Globus pallidus (tissue), 1 donor: ENCODE measurements at regions not wholly inside any gene's neighbourhood (a gene's known extent, or its start where the extent isn't known, plus 50 kb on each side); places are given as distances from the start of the nearest gene placed in this dataset.
"Not testable (repeated sequence)": the region's sequence is repeated elsewhere in the genome, so short reads cannot be mapped to it uniquely, and the experiment has no call there.

Source experiments
- DNase-seq: peaks from one replicate; pipeline ENCODE4 v3.0.0-alpha.2; 2015; ENCODE audit warnings: low spot score

DNA sequence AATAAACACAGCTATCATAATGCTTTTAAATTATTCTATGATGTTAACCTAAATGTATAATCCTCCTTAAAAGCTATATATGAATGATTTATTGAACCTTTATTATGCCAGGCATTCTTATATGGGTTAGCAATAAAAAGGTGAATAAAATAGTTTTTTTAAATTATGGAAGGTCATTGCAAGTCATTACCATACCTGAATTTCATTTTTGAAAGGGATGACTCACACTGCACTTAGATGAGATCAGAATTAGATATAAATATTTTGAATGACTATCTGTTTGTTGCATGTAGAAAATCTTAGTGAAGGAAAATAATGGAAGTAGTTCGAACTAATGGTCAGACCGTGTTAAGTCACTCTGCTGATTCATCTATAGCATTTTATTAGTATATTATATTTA, 822.3 kb downstream of the LUZP2 start:
- no peak for DNase-seq

DNA sequence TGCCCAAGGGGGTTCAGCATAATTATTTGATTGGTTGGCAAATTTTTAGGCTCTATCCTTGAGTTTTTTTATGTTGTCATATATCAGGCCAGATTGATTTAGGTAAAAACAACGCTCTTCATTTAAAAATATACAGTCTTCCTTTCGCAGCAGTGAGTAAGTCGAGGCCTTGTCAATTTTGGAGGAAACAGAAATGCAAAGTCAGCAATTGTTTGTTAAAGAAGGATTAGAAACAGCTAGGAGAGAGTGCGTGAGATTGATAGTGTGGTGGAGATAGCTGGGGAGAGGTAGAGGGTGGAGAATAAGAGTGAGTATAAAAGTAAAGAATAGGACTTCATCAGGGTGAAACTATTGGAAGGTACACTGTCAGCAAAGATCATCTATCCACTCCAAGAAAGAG, 830.8 kb downstream of the LUZP2 start:
- no peak for DNase-seq

DNA sequence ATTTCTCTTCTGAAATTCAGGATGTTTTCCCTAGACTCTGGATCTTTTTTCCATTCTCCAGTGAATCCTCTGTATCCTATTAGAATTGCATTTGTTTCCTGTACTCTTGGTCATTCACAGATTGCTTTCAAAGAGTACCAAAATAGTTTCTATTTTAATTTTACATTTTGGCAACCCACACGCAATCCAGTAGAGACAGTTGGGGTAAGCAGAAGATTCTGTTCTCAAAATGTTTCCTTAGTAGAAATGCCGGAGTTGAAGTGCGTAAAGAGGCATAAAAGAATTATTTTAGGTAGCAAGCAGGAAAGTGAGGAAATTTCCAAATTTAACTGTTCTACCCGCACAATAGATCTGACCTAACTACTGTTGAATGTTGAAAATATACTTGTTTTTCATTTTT, 842.4 kb downstream of the LUZP2 start:
- DNase-seq, result no peak

DNA sequence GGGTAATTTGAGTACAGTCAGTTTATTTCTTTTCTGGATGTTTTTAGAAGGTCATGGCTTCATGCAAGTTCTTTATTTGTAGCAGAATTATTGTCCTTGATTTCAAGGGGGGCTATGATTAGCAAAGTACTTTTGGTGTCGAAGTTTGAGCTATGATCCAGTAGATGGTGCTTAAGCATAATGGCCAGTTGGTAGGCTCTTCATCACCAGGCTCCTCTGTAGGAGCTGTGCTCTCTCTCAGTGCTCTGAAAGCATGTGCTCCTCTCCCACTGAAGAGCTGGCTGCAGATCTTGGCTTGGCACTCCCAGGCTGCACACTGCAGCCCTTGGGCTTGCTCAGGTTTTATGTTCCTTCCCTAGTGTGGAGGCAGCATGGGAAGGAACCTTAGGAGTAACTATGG, 852.7 kb downstream of the LUZP2 start:
- DNase-seq, result no peak

DNA sequence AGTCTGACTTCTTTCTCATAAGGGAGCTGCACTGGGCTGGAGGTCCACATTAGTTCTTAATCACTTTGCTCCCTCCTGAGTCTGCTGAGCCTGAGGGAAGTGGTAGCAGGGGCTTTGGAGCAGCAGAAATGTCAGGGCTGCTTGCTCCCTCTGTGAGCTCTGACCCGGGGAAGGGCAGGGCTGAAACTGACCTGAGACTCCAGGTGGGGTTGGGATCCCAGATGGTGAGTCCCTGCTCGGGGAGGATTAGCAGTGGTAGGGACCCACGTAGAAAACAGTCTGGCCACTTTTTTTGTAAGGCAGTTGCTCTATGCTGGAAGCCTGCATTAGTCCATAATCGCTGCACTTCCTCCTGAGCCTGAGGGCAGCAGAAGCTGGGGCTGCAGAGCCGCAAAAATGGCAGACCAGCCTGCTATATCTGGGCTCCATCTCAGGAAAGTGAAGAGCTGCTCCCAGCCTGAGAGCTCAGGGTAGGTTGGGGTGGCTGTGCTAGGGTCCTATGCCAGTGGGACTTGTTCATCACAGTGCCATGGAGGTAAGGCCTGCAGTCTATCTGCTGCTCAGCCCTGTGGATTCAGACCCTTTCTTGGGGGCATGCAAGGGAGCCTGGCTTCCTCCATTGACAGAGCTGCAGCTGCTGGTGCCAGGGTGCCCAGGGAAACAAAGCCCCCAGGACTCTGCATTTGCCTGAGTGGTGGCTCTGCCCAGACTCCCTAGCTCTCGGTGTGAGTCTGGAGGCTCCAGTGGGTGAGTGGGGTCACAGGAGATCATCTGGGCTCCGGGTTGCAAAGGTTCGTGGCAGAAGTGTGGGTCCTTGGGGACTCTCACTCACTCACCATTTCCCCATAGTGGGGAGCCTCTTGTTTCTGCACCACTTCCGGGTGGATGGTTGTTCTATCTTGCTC, 854.3 kb downstream of the LUZP2 start:
- DNase-seq, result no peak

DNA sequence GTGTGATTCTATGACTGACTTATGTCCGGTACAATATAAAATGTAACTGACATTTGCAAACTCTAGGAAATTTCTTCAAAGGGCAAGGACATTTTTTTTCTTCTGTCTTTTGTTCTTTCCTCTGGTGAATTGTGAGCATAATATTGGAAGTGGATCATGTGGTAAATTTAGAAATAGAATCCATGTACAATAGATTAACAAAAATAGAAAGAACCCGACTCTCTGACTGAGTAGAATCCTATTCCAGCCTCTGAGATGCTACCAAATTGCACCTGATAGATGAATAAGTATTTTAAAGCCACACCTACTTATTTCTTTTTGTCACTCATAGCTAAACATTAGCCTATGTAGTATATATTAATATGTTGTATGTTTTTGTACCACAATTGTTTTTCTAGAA, 860.3 kb downstream of the LUZP2 start:
- no peak for DNase-seq

DNA sequence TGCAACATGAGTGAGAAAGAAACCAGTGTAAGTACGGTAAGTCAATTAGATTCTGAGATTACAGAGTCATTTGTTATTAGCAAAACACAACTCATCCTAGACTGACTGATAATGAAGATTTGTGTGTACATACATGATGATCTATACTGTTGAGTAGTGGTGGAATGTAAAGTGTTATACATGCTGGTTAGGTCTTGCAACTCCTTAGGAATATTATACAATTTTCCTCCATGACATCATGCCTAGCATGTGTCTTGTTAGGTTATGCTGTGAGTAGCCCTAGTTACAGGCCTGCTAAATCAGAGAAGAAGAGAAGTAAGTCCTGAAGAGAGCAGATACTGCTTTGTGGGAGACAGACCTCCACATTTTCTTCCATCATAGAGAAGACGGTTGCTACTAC, 880.6 kb downstream of the LUZP2 start:
- DNase-seq, result no peak

DNA sequence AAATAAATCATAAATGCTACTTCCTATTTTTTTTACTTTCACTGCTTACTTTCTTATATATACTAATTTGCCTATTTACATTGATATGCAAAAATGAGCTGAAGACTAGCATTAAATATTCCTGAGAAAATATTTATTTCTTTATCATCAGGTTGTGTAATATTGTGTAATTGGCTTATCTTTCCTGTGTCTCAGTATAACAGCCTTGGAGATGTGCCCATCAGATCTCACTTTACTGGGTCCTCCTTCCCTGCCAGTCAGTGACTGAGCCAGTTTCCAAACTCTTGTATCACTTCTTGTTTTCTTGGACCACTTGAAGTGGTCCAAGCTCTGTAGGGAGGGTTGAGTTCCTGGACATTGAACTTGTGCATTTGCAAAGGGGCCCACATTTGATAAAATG, 900.0 kb downstream of the LUZP2 start:
- no peak for DNase-seq

DNA sequence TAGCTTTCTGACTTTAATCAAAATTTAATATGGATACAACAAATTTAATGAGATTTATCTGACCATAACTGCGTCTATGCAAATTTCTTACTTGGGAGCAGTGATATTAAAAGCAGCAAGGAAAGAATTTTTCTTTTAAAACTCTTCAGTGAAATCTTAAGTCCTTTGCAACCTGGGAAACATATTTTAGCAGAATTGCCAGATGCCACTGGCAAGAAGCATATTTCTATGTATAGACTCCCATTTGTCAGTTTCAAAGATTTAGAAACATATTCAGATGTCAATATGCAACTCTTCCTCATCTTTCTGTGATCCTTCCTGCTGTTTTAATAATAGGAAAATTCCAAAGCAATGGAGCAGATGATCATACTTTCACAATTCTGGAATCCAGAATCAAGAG, 911.3 kb downstream of the LUZP2 start:
- DNase-seq, result no peak

DNA sequence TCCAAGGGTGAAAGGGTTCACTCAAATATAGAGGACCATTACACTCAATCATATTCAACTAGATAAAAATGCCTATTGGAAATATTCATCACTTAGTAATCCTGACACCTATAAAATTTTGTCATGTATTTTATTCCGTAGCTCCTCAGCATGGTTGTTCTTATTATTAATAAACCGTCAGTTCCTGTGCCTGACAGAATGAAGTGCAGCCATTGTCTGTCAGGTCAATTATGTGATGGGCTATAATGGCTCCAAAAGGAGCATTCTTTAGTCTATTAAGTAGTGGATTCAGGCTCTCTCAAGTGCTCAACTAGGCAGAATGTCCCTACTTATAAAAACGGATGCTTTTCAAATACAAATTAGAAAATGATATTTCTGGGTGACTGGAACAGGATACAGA, 916.1 kb upstream of the ANO3 start:
- no peak for DNase-seq

DNA sequence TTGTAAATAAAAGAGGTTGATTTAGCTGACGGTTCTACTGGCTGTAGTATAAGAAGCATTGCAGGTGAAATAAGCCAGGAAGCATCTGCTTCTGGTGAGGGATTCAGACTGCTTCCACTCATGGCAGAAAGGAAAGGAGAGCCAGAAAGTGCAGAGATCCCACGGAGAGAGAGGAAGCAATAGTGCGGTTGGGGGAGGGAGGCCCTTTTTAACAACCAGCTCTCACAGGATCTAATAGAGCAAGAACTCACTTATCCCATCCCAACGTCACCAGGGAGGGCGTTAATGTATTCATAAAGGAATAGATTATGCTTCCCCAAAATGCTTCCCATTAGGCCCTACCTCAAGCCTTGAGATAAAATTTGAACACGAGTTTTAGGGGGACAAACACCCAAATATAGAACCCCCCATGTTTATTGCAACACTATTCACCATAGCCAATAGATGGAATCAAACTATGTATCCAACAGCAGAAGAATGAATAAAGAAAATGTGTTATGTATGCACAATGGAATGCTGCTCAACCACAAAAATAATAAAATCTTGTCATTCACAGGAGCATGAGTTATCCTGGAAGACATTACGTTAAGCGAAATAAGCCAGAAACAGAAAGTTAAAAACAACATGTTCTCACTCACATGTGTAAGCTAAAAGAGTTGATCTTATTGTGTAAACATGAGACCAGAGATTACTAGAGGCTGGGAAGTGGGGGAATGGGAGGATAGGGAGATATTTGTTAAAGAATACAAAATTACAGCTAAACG, 908.3 kb upstream of the ANO3 start:
- no peak for DNase-seq

DNA sequence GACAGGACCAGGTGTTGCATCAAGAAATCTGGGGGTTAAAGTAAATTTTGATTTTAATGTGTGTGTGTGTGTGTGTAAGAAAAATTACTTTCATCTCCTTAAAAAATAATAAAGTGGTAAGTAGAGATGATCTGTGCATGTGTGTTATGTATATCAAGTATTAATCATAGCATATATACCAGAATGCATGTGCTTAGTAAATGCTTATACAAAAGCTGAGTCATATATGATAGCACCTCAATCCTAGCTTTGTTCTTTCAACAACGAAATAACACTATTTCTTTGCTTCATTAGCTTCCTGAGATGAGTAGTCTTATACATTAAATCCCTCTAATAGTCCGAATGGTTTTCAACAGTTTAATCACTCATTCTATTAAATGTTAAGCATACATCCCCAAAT, 899.6 kb upstream of the ANO3 start:
- no peak for DNase-seq

DNA sequence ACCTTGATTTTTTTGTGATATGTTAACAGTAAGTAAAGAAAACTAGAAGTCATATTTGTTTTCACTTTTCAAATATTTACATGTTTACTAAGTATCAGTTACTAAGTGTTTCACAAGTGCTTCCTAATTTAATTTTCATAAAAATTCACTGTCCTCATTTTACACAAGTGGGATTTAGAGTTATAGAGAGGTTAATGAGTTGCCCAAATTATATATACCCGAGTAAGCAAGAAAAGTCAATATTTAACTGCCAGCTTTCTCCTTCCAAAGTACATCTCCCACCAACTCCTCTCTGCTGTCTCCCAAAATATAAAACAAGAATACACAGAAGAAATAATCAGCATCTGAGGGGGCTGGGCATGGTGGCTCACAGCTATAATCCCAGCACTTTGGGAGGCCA, 896.7 kb upstream of the ANO3 start:
- no peak for DNase-seq

DNA sequence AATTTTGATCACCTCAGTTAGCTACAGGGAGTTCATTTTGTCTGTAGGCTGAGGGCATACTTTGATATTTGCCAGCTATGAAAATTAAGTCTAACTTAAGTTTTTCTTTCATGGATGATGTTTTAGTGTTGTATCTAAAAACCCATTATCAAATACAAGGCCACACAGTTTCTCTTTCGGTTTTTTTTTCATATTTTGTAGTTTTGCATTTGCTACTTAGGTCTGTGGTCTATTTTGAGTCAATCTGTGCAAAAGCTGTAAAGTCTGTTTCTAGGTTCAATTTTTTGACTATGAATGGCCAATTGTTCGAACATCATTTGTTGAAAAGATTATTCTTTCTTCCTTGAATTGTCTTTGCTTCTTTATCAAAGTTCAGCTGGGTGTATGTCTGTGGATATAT, 895.6 kb upstream of the ANO3 start:
- no peak for DNase-seq

DNA sequence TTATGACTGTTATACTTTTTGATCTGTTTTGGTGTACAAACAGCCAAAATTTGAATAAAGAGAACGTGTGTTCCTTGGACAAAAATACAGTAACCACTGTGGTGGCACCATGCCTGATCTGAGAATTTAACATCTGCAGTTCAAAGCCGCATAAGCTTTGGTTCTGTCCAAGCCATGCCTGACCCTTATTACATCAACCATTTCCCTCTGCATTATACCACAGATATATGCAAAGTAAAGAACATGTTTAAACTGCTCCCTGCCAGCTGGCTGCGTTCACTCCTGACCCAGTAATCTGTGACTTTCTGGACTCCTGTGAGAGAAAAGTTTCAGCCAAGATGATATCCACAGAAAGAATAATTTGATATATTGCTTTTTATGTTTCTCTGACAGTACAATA, 890.5 kb upstream of the ANO3 start:
- no peak for DNase-seq

DNA sequence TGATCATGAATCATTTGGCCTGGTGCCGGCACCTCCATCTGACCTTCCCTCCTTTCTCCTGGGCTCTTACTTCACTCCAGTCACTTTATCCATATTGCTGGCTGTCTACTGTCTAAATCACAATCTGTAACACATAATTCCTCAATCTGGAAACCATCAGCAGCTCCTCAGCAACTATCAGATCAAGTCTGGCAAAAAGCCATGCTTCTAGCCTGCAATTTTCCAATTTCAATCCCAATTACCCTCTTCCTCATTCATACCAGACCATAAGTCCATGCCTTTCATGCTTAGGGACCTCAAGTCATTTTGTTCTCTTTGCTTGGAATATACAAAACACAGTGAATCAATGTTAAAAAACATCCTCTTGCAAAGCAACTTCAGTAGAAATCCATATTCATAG, 882.8 kb upstream of the ANO3 start:
- no peak for DNase-seq

DNA sequence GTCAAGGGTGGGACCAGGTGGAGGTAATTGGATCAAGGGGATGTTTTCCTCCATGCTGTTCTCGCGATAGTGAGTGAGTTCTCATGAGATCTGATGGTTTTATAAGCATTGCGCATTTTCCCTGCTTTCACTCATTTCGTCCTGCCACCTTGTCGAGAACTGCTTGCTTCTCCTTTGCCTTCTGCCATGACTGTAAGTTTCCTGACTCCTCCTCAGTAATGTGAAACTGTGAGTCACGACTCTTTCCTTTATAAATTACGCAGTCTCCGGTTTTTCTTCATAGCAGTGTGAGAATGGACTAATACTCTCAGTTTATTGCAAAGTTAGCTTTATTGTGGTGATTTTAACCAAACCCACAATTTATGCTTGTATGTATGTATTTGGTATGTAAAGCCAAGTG, 878.5 kb upstream of the ANO3 start:
- no peak for DNase-seq

DNA sequence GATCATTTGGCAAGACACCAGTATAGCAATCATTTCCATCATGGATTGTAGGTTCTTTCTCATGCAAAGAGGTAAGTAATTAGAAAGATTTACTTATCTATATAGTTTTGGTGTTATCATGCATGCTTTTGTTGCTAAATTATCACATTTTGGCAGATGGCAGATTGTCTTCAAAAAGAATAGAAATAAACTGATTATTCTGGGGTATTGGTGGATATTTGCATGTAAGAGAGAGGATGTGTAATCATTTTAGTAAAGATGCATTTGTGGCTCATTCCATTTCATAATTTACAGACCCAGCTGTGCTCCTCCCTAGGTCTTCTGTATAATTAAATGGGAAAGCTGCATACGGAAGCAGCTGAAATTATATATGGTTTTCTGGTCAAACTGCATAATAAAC, 875.7 kb upstream of the ANO3 start:
- no peak for DNase-seq

DNA sequence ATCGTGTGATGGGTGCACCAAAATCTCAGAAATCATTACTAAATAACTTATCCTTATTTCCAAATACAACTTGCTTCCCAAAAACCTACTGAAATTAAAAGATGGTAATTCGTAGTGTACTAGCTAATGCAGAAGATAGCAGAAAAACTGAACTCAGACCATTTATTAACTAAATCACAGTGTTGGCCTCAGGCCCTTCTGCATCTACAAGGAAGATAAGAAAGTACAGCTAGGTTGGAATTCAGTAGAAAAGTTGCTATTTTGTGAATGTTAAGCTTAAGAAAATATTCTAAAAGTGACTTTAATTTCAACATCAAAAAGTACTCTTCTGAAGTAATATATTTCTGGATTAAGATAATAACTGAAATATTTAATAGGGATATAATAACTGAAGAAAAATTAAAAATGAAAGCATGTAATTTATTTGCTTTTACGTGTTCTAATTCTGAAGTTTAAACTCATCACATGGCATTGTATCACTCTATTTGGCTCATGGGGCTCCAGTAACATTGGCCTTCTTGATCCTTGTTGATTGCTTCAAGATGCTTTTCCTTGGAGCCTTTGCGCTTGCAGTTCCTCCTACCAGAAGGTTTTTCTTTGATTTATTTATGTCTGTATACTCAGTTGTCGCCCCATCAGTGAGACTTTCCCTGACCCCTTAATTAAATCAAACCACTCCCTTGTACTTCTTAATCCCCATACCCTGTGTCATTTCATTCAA, 847.9 kb upstream of the ANO3 start:
- DNase-seq, result no peak

DNA sequence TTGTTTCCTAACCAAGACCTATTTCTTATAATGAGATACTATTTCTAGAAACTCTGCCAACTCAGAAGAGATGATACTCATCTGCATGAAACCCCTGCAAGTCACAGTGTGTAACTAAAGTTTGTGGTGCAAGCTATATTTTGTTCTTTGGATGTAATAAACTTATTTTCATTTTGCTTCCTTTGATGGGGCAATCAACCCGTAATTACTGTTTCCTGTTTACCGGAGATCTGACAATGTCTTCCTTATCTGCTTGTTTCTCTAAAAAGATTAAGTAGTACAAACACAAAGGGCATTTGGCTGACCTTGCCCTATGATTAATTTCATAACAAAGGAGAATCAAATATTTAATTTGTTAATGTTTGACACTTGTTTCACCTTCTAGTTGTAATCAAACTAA, 846.6 kb upstream of the ANO3 start:
- DNase-seq, result no peak

DNA sequence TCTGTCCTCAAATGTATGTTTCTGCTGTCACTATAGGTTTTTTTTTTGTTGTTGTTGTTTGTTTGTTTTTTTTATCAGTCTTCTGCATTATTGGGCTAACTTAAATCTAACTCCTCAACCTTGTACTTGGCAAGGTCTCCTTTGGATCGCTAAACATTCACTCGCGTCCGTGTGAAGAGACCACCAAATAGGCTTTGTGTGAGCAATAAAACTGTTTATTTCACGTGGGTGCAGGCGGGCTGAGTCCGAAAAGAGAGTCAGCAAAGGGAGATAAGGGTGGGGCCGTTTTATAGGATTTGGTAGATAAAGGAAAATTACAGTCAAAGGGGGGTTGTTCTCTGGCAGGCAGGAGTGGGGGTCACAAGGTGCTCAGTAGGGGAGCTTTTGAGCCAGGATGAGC, 845.6 kb upstream of the ANO3 start:
- DNase-seq, result not testable (repeated sequence)

DNA sequence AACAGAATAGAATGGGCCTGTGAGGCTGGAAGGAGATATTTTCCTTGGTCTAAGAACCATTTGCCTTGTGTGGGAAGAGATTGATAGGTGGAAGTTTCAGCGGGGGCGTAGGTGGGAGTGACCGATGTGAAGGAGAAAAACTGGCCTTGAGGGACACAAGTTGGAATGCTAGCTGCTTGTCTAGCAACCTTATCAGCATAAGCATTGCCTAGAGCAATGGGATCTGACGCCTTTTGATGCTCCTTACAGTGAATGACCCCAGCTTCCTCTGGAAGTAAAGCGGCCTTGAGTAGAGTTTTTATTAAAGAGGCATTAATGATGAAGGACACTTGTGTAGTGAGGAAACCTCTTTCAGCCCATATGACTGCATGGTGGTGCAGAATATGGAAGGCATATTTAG, 843.8 kb upstream of the ANO3 start:
- not testable (repeated sequence) for DNase-seq

DNA sequence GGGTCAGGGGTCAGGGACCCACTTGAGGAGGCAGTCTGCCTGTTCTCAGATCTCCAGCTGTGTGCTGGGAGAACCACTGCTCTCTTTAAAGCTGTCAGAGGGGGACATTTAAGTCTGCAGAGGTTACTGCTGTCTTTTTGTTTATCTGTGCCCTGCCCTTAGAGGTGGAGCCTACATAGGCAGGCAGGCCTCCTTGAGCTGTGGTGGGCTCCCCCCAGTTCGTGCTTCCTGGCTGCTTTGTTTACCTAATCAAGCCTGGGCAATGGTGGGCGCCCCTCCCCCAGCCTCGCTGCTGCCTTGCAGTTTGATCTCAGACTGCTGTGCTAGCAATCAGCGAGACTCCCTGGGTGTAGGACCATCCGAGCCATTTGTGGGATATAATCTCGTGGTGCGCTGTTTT, 830.5 kb upstream of the ANO3 start:
- not testable (repeated sequence) for DNase-seq
